ENCODE measurements at regions not wholly inside any gene's neighbourhood (a gene's known extent, or its start where the extent isn't known, plus 50 kb on each side); places are given as distances from the start of the nearest gene placed in this dataset.

GRCh38 chr5:58143727-58144126, 316.2 kb downstream of the PLK2 start:
- DNase-seq = no peak

DNA sequence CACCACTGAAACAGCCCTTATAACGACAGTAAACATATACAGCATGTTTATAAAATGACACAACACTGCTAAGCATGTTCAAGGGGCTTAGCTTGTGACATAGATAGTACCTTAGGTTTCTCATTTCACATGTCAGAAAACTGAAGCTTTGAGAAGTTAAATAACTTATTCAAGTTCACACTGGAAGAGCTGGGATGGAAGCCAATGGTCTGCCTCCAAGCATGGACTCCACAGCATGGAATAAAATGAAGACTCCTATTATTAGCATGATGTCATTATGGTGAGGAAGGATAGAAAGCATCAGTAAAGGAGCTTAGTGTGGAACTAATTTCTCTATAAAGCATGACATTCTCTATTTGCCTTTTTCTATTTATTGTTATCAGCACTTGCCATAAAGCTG, 316.7 kb downstream of the PLK2 start:
- no peak for DNase-seq

DNA sequence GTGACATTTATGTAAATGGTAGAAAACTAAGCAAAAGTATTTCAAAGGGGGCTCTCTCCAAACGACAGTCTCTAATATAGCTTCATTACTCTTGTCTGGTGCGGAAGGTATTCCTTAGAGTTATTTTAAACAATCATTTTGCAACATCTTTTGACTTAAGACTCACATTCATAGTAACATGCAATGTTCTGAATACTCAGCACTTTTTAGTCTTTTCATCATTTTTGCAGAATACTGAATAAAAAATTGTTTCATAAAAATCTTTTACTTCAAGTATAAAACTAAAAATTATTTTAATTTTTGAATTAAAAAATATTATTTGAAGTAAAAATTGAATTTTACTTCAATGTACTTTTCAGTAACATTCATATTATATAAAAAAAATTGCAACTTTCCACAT, 321.1 kb downstream of the PLK2 start:
- DNase-seq = no peak

- DNase-seq = no peak
These were observed 323.5 kb downstream of the PLK2 start for GRCh38 chr5:58136406-58136805.

DNA sequence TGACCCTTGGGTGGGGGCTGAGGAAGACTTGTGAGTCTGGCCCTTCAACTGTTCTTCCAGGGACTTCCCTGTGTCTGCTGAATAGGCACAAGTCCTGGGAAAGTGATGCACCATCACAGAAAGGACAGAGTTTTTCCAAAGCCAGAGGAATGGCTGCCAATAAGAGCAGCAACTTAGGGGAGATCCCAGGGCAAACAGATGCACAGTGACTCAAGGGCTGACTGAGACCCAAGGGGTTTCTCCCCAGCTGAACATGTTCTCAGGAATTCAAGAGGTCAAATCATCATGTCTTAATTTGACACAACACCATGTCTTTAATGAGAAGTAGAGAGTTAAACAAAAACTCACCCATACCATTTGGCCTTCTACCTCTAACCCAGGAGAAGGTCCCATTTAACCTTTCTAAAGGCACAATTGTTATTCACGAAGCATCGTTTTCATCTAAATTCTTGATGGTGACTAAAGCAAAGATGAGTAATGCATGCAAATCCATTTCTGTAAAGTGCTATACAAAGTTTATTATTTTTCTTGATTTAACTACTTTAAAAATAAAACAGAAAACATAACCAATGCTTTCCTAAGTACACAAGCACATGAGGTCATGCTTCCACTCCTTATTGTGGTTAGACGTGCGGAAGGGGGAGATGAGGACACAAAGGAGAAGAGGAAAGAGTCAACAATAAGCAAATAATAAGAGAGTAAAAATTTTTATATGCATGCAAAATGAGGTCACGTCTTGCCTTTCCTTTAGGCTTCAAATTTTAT, 324.1 kb downstream of the PLK2 start:
- DNase-seq = no peak

DNA sequence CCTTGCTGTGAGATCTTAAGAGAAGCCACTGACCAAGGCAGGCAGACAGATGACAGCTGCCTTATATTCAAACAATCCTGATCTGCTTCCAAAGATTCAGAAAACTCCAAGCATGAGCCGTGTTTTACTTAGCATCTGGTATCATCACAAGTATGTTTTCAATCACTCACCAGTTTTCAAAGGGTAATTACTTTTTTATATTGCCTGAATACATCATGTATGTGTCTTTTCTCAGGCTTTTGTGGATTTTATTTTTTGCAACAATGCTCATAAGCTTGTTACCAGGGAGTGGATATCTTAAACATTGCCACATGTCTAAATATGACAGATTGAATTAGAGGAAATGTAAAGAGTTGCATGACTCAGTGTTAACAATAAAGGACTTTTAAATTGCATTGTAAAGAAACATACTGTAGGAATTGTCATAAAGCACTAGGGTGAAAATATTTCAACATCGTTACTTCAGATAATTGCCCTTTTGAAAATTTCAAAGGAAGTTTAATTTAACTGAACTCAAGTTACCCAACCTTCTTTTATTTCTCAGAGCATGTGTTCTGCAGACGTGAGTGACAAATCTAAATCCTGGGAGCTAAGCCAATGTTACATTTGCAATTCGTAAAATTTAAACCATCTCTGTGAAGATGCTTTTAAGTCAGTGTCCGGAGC, 326.1 kb downstream of the PLK2 start:
- no peak for DNase-seq

DNA sequence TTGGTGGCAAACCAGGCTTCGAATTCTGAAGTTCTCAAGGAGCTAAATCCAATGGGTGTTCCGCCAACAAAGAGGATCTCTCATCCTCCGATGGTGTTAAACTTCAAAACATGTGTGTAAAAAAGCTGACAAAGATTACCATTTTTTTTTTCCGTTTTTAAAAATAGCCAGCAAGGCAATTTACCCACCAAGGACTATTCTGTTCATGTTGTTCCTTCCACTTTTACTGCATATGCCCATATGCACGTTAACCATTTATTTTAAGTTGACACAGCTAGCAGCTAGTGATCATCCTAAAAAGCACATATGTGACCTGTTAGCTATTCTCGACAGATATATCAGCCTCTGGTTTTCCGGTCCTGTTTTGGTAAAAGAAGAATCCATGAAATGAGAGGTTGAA, 326.7 kb downstream of the PLK2 start:
- DNase-seq = no peak

- DNase-seq = no peak
These were observed 332.3 kb downstream of the PLK2 start for GRCh38 chr5:58127255-58128220.

DNA sequence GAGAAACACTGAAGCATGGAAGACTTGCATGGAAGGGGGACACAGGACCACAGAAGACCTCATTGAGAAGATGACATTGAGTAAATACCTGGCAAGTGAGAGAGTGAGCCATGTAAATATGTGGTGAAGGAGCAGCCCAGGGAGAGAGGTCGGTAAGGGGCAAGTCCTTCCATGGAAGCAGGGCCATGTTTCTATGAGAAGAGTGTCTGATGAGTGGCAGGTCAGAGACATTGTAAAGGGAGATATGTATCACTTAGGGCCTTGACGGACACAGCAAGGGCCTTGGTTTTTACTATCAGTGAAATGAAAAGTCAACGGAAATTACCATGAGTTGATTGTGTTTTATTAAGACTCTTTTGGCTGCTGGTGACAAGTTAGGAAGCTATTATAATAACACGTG, 336.4 kb downstream of the PLK2 start:
- DNase-seq = no peak

GRCh38 chr5:58122848-58123392, 337.0 kb downstream of the PLK2 start:
- DNase-seq = no peak

DNA sequence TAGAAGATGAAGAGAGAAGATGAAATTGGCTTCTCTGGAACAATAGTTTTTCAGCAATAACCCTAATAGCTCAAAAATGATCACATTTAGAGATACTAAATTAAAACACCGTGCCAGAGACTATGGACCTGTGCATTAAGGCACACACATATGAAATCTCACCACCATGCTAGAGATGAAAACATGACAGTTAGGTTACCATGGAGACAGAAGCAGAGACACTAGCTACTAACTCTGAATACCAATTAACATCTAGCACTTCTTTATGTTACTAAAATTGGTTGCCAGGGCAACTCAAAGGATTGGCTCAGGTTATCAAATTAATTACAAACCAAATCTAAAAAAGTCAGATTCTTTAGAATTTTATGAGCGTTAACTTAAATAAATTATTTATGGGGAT, 337.7 kb downstream of the PLK2 start:
- DNase-seq = no peak

- DNase-seq = no peak
These were observed 338.5 kb downstream of the PLK2 start for GRCh38 chr5:58121391-58121790.

GRCh38 chr5:58117542-58117941, 342.3 kb downstream of the PLK2 start:
- DNase-seq = no peak

- no peak for DNase-seq
These were observed 343.5 kb downstream of the PLK2 start for GRCh38 chr5:58116346-58116745.

GRCh38 chr5:58115811-58116210, 344.1 kb downstream of the PLK2 start:
- no peak for DNase-seq

DNA sequence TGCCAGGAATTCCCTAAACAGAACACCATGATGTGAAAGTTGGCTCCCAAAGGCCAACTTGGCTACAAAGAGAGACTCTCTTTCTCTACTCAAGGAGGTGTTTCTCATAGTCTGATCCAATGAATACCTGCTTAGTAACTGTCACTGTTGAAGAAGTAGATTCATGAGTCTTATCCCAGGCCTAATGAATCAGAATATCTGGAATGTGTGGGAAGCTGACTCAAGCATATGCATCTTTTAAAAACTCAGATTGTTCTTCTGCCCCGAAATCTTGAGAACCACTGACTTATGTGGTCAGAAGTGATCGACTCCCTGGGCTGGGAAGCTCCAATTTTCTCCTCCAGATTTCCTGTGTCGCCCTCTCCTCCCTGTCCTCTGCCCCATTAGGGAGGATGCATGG, 345.6 kb downstream of the PLK2 start:
- no peak for DNase-seq

GRCh38 chr5:58113172-58113571, 346.7 kb downstream of the PLK2 start:
- no peak for DNase-seq

GRCh38 chr5:58108511-58108910, 351.4 kb downstream of the PLK2 start:
- DNase-seq = no peak

DNA sequence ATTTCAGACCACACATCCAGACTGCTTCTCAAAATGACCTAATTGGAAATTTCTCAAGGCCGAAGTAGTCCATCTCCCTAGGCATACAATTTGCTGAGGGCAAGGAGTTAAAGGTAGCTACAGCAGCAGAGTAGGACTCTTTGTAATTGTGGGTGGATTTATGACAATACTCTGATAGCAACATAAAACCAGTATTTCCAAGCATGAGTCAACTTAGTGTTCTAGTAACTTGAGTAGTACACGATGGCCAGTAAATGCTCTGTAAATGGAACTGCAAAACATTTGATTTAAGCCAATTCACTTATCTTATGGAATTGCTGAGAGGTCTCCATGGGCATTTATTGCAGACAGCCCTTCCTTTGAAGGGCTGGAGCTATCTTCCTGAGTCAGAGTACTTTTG, 352.2 kb downstream of the PLK2 start:
- no peak for DNase-seq

GRCh38 chr5:58106754-58107410, 353.0 kb downstream of the PLK2 start:
- no peak for DNase-seq

GRCh38 chr5:58105836-58106235, 354.1 kb downstream of the PLK2 start:
- DNase-seq = no peak

GRCh38 chr5:58099257-58099656, 360.6 kb downstream of the PLK2 start:
- no peak for DNase-seq

- DNase-seq = no peak
These were observed 365.9 kb downstream of the PLK2 start for GRCh38 chr5:58094031-58094430.

Data from NCI-H1436 treated with DMSO at 0.1 percent for 48 hours (cell line).